Central memory CD8-positive, alpha-beta T cell (primary cell): ENCODE measurements at regions not wholly inside any gene's neighbourhood (a gene's known extent, or its start where the extent isn't known, plus 50 kb on each side); places are given as distances from the start of the nearest gene placed in this dataset.

Experiments used
- ATAC-seq: fragments of 150-1000 bp; cut with Tn5 transposase; replicated peaks from 2 replicates; pipeline ENCODE4 v1.10.0; 2022; ENCODE audit warnings: mild to moderate bottlenecking, moderate FRiP score, moderate number of reproducible peaks; ENCODE audit not compliant: poor library complexity, severe bottlenecking; ENCODE audit errors: extremely low read depth
- DNase-seq, 2 donors: peaks; one replicate each; pipeline ENCODE4 v3.0.0; 2021; ENCODE audit warnings: low spot score in 2 of 2
- H3K27ac Mint-ChIP-seq: one replicate; pipeline ENCODE4 v1.8.0; 2022; ENCODE audit warnings: low read depth, mild to moderate bottlenecking, moderate library complexity, mixed read lengths
- H3K27me3 Mint-ChIP-seq: one replicate; pipeline ENCODE4 v1.8.0; 2022; ENCODE audit warnings: mixed read lengths
- H3K36me3 Mint-ChIP-seq: one replicate; pipeline ENCODE4 v1.8.0; 2022; ENCODE audit warnings: mild to moderate bottlenecking, moderate library complexity, mixed read lengths; ENCODE audit not compliant: insufficient read depth
- H3K4me1 Mint-ChIP-seq: one replicate; pipeline ENCODE4 v1.8.0; 2022; ENCODE audit warnings: mixed read lengths
- H3K4me3 Mint-ChIP-seq: one replicate; pipeline ENCODE4 v1.8.0; 2022; ENCODE audit warnings: mild to moderate bottlenecking, moderate library complexity, mixed read lengths
- H3K9me3 Mint-ChIP-seq: one replicate; pipeline ENCODE4 v1.8.0; 2022; ENCODE audit warnings: mixed read lengths

GRCh38 chr7:136585954-136586670, 282.3 kb upstream of the CHRM2 start:
- H3K36me3 Mint-ChIP-seq: no peaks in the 10 kb centered on the region
- ATAC-seq (no peak), DNase-seq (no peak)
- no peaks in the 10 kb centered on the region for H3K27me3 Mint-ChIP-seq
- no peak overlapping the region for H3K27ac Mint-ChIP-seq
- H3K9me3 Mint-ChIP-seq: peaks cover 20% of the 10 kb centered on the region
- no peak overlapping the region for H3K4me3 Mint-ChIP-seq
- H3K4me1 Mint-ChIP-seq: no peaks in the 10 kb centered on the region

GRCh38 chr7:136566491-136566890, 302.0 kb upstream of the CHRM2 start:
- Mint-ChIP-seq H3K9me3 (peaks cover 31% of the 10 kb centered on the region), H3K4me1 (no peaks in the 10 kb centered on the region), H3K4me3 (no peak overlapping the region), H3K27me3 (no peaks in the 10 kb centered on the region), H3K27ac (no peak overlapping the region), H3K36me3 (peaks cover 2% of the 10 kb centered on the region)
- ATAC-seq (no peak), DNase-seq (no peak)

- DNase-seq (no peak), ATAC-seq (no peak)
- no peaks in the 10 kb centered on the region for H3K4me1 Mint-ChIP-seq
- H3K27me3 Mint-ChIP-seq: no peaks in the 10 kb centered on the region
- no peaks in the 10 kb centered on the region for H3K36me3 Mint-ChIP-seq
- no peak overlapping the region for H3K4me3 Mint-ChIP-seq
- no peak overlapping the region for H3K27ac Mint-ChIP-seq
- peaks cover 14% of the 10 kb centered on the region for H3K9me3 Mint-ChIP-seq
These were observed 312.5 kb upstream of the CHRM2 start for GRCh38 chr7:136555933-136556332.

GRCh38 chr7:136551618-136552017, 316.8 kb upstream of the CHRM2 start:
- Mint-ChIP-seq H3K27ac (no peak overlapping the region), H3K9me3 (peaks cover 11% of the 10 kb centered on the region), H3K36me3 (no peaks in the 10 kb centered on the region), H3K4me3 (no peak overlapping the region), H3K4me1 (no peaks in the 10 kb centered on the region), H3K27me3 (no peaks in the 10 kb centered on the region)
- DNase-seq: no peak
- no peak for ATAC-seq

- DNase-seq (no peak), ATAC-seq (no peak)
- H3K4me3 Mint-ChIP-seq: no peak overlapping the region
- no peaks in the 10 kb centered on the region for H3K36me3 Mint-ChIP-seq
- peaks cover 17% of the 10 kb centered on the region for H3K9me3 Mint-ChIP-seq
- H3K27ac Mint-ChIP-seq: no peak overlapping the region
- H3K27me3 Mint-ChIP-seq: no peaks in the 10 kb centered on the region
- no peaks in the 10 kb centered on the region for H3K4me1 Mint-ChIP-seq
These were observed 318.7 kb upstream of the CHRM2 start for GRCh38 chr7:136549756-136550155.

GRCh38 chr7:136533732-136534131, 334.7 kb upstream of the CHRM2 start:
- H3K27ac Mint-ChIP-seq: no peak overlapping the region
- H3K36me3 Mint-ChIP-seq: no peaks in the 10 kb centered on the region
- no peaks in the 10 kb centered on the region for H3K27me3 Mint-ChIP-seq
- DNase-seq (no peak), ATAC-seq (no peak)
- H3K4me1 Mint-ChIP-seq: no peaks in the 10 kb centered on the region
- peaks cover 39% of the 10 kb centered on the region for H3K9me3 Mint-ChIP-seq
- no peak overlapping the region for H3K4me3 Mint-ChIP-seq

- no peaks in the 10 kb centered on the region for H3K4me1 Mint-ChIP-seq
- no peak overlapping the region for H3K27ac Mint-ChIP-seq
- DNase-seq: no peak
- H3K27me3 Mint-ChIP-seq: no peaks in the 10 kb centered on the region
- no peak overlapping the region for H3K4me3 Mint-ChIP-seq
- no peak for ATAC-seq
- peaks cover 38% of the 10 kb centered on the region for H3K9me3 Mint-ChIP-seq
- H3K36me3 Mint-ChIP-seq: no peaks in the 10 kb centered on the region
These were observed 337.6 kb upstream of the CHRM2 start for GRCh38 chr7:136530831-136531230.

GRCh38 chr7:136528329-136528728, 340.1 kb upstream of the CHRM2 start:
- no peak for DNase-seq

GRCh38 chr7:136527554-136527953, 340.9 kb upstream of the CHRM2 start:
- Mint-ChIP-seq H3K27ac (no peak overlapping the region), H3K4me3 (no peak overlapping the region), H3K9me3 (peaks cover 23% of the 10 kb centered on the region), H3K27me3 (no peaks in the 10 kb centered on the region), H3K4me1 (no peaks in the 10 kb centered on the region), H3K36me3 (no peaks in the 10 kb centered on the region)
- DNase-seq (no peak), ATAC-seq (no peak)

More at GRCh38 chr7:136528329-136528728, 340.1 kb upstream of the CHRM2 start:
- H3K9me3 Mint-ChIP-seq: peaks cover 26% of the 10 kb centered on the region
- no peaks in the 10 kb centered on the region for H3K27me3 Mint-ChIP-seq
- H3K36me3 Mint-ChIP-seq: no peaks in the 10 kb centered on the region
- H3K4me3 Mint-ChIP-seq: no peak overlapping the region
- no peak overlapping the region for H3K27ac Mint-ChIP-seq
- H3K4me1 Mint-ChIP-seq: no peaks in the 10 kb centered on the region
- ATAC-seq: no peak

- Mint-ChIP-seq H3K4me1 (no peaks in the 10 kb centered on the region), H3K36me3 (no peaks in the 10 kb centered on the region), H3K9me3 (peaks cover 22% of the 10 kb centered on the region), H3K4me3 (no peak overlapping the region), H3K27ac (no peak overlapping the region), H3K27me3 (no peaks in the 10 kb centered on the region)
- no peak for DNase-seq
- ATAC-seq: no peak
These were observed 341.9 kb upstream of the CHRM2 start for GRCh38 chr7:136526408-136527105.

- Mint-ChIP-seq H3K27me3 (no peaks in the 10 kb centered on the region), H3K4me1 (no peaks in the 10 kb centered on the region), H3K27ac (no peak overlapping the region), H3K4me3 (no peak overlapping the region), H3K9me3 (peaks cover 28% of the 10 kb centered on the region), H3K36me3 (no peaks in the 10 kb centered on the region)
- DNase-seq (no peak), ATAC-seq (no peak)
These were observed 344.9 kb upstream of the CHRM2 start for GRCh38 chr7:136523571-136523970.

- H3K36me3 Mint-ChIP-seq: no peaks in the 10 kb centered on the region
- ATAC-seq (no peak), DNase-seq (no peak)
- H3K4me3 Mint-ChIP-seq: no peak overlapping the region
- H3K27ac Mint-ChIP-seq: no peak overlapping the region
- H3K27me3 Mint-ChIP-seq: no peaks in the 10 kb centered on the region
- peaks cover 23% of the 10 kb centered on the region for H3K9me3 Mint-ChIP-seq
- H3K4me1 Mint-ChIP-seq: no peaks in the 10 kb centered on the region
These were observed 350.5 kb upstream of the CHRM2 start for GRCh38 chr7:136517971-136518370.

- Mint-ChIP-seq H3K27me3 (no peaks in the 10 kb centered on the region), H3K9me3 (peaks cover 21% of the 10 kb centered on the region), H3K4me3 (no peak overlapping the region), H3K4me1 (no peaks in the 10 kb centered on the region), H3K27ac (no peak overlapping the region), H3K36me3 (no peaks in the 10 kb centered on the region)
- ATAC-seq: no peak
- DNase-seq: no peak
These were observed 353.7 kb upstream of the CHRM2 start for GRCh38 chr7:136514776-136515175.
